Gastrocnemius medialis (tissue), 4 donors: ENCODE measurements at regions not wholly inside any gene's neighbourhood (a gene's known extent, or its start where the extent isn't known, plus 50 kb on each side); places are given as distances from the start of the nearest gene placed in this dataset.

Experiments used
- ATAC-seq, 2 donors: fragments of 150-250 bp; one replicate each; pipeline ENCODE4 v1.9.1; 2016
- DNase-seq, 2 donors: peaks; one replicate each; pipeline ENCODE4 v3.0.0-alpha.2; 2019
- H3K27ac ChIP-seq, 4 donors: fragments of 200-600 bp; sonication (generic); 1 replicate in 1 of 4; 2 replicates in 3 of 4; pipeline ENCODE4 v1.5.1; 2016 to 2018; ENCODE audit warnings: mild to moderate bottlenecking in 2 of 4, moderate library complexity in 1 of 4
- H3K27me3 ChIP-seq, 3 donors: fragments of 200-600 bp; sonication (generic) in 2 of 3; 1 replicate in 1 of 3; 2 replicates in 2 of 3; pipeline versions ENCODE4 v1.5.1 to v1.6.0; 2016 to 2019; ENCODE audit warnings: mild to moderate bottlenecking in 1 of 3, moderate library complexity in 1 of 3
- H3K36me3 ChIP-seq, 2 donors: fragments of 200-600 bp; sonication (generic) in 1 of 2; one replicate each; pipeline ENCODE4 v1.5.1; 2017 to 2018
- H3K4me1 ChIP-seq, 2 donors: fragments of 200-600 bp; sonication (generic) in 1 of 2; one replicate each; pipeline ENCODE4 v1.5.1; 2016 to 2017; ENCODE audit warnings: mild to moderate bottlenecking in 2 of 2
- H3K4me3 ChIP-seq, 4 donors: fragments of 200-600 bp; sonication (generic) in 3 of 4; 1 replicate in 1 of 4; 2 replicates in 3 of 4; pipeline ENCODE4 v1.5.1; 2016 to 2019; ENCODE audit warnings: mild to moderate bottlenecking in 2 of 4
- H3K9me3 ChIP-seq, 3 donors: fragments of 200-600 bp; sonication (generic) in 2 of 3; 1 replicate in 1 of 3; 2 replicates in 2 of 3; pipeline ENCODE4 v1.5.1; 2016 to 2019
- CTCF ChIP-seq, 5 experiments: fragments of 450-650 bp in 3 of 5; fragments of 200-600 bp in 2 of 5; sonication (generic) in 2 of 5; IDR thresholded peaks in 4 of 5; conservative IDR thresholded peaks in 1 of 5; 1 replicate in 4 of 5; 2 replicates in 1 of 5; pipeline ENCODE4 v1.5.1; 2016 to 2019; ENCODE audit warnings: antibody characterized with exemption in 5 of 5, mild to moderate bottlenecking in 3 of 5, moderate library complexity in 3 of 5
- POLR2A ChIP-seq, 2 donors: fragments of 450-650 bp; IDR thresholded peaks; one replicate each; pipeline ENCODE4 v1.6.1; 2017; ENCODE audit warnings: antibody characterized with exemption in 2 of 2, mild to moderate bottlenecking in 2 of 2, moderate library complexity in 2 of 2
- in situ Hi-C, 4 donors: fragments of 200-750 bp; cut with MboI; loops; one replicate each; pipeline versions ENCODE4 v1.15.0 to v1.8.0; 2017; ENCODE audit warnings: low sequenced_read_pairs in 4 of 4
- intact Hi-C: fragments of 100-400 bp; cut with DNase I; formaldehyde crosslinking; loops from one replicate; pipeline ENCODE4 v1.15.1; 2023; ENCODE audit warnings: low total_unique reads

GRCh38 chr15:81567924-81568323, 193.9 kb upstream of the TMC3 start:
- TF ChIP-seq POLR2A (IDR thresholded peaks at IDR 0.05) (no peak), CTCF (IDR thresholded peaks at IDR 0.05 in 4 of 5, conservative IDR thresholded peaks at IDR 0.05 in 1 of 5) (no peak)
- Histone ChIP-seq H3K27ac (no peak overlapping the region), H3K4me1 (no peaks in the 10 kb centered on the region), H3K4me3 (no peak overlapping the region), H3K36me3 (no peaks in the 10 kb centered on the region), H3K9me3 (no peaks in the 10 kb centered on the region), H3K27me3 (no peaks in the 10 kb centered on the region)
- intact Hi-C loops (no loop called here), in situ Hi-C loops (no loop called here)
- no peak for DNase-seq
- ATAC-seq = no peak

GRCh38 chr15:81562986-81563385, 189.0 kb upstream of the TMC3 start:
- Histone ChIP-seq H3K36me3 (no peaks in the 10 kb centered on the region), H3K27ac (no peak overlapping the region), H3K4me3 (no peak overlapping the region), H3K27me3 (no peaks in the 10 kb centered on the region), H3K4me1 (no peaks in the 10 kb centered on the region), H3K9me3 (no peaks in the 10 kb centered on the region)
- in situ Hi-C loops = no loop called here
- ATAC-seq (no peak), DNase-seq (no peak)
- no peak for TF ChIP-seq CTCF (IDR thresholded peaks at IDR 0.05 in 4 of 5, conservative IDR thresholded peaks at IDR 0.05 in 1 of 5)
- TF ChIP-seq POLR2A (IDR thresholded peaks at IDR 0.05) = no peak
- intact Hi-C loops = no loop called here

- in situ Hi-C loops = no loop called here
- intact Hi-C loops = no loop called here
- Histone ChIP-seq H3K27ac (no peak overlapping the region), H3K9me3 (no peaks in the 10 kb centered on the region), H3K4me3 (no peak overlapping the region), H3K36me3 (no peaks in the 10 kb centered on the region), H3K4me1 (no peaks in the 10 kb centered on the region), H3K27me3 (no peaks in the 10 kb centered on the region)
- DNase-seq (no peak), ATAC-seq (no peak)
- TF ChIP-seq CTCF (IDR thresholded peaks at IDR 0.05 in 4 of 5, conservative IDR thresholded peaks at IDR 0.05 in 1 of 5) (no peak), POLR2A (IDR thresholded peaks at IDR 0.05) (no peak)
These were observed 186.4 kb upstream of the TMC3 start for GRCh38 chr15:81560405-81560804.

GRCh38 chr15:81558056-81558455, 184.0 kb upstream of the TMC3 start:
- Histone ChIP-seq H3K9me3 (no peaks in the 10 kb centered on the region), H3K27ac (no peak overlapping the region), H3K27me3 (no peaks in the 10 kb centered on the region), H3K4me3 (no peak overlapping the region), H3K36me3 (no peaks in the 10 kb centered on the region), H3K4me1 (no peaks in the 10 kb centered on the region)
- TF ChIP-seq CTCF (IDR thresholded peaks at IDR 0.05 in 4 of 5, conservative IDR thresholded peaks at IDR 0.05 in 1 of 5) (no peak), POLR2A (IDR thresholded peaks at IDR 0.05) (no peak)
- in situ Hi-C loops = no loop called here
- no peak for DNase-seq
- intact Hi-C loops = no loop called here
- ATAC-seq = no peak

GRCh38 chr15:81555346-81555745, 181.3 kb upstream of the TMC3 start:
- ATAC-seq (no peak), DNase-seq (no peak)
- H3K27ac ChIP-seq = no peak overlapping the region
- no peak overlapping the region for H3K4me3 ChIP-seq
- TF ChIP-seq POLR2A (IDR thresholded peaks at IDR 0.05) (no peak), CTCF (IDR thresholded peaks at IDR 0.05 in 4 of 5, conservative IDR thresholded peaks at IDR 0.05 in 1 of 5) (no peak)
- in situ Hi-C loops (no loop called here), intact Hi-C loops (no loop called here)
- no peaks in the 10 kb centered on the region for H3K27me3 ChIP-seq
- H3K9me3 ChIP-seq = no peaks in the 10 kb centered on the region
- H3K36me3 ChIP-seq = no peaks in the 10 kb centered on the region
- no peaks in the 10 kb centered on the region for H3K4me1 ChIP-seq
